Activated T-helper 1 cell treated with Interleukin-2 at 50 U/mL for 16 hours (primary cell): ENCODE measurements at regions not wholly inside any gene's neighbourhood (a gene's known extent, or its start where the extent isn't known, plus 50 kb on each side); places are given as distances from the start of the nearest gene placed in this dataset.
"Not testable (repeated sequence)": the region's sequence is repeated elsewhere in the genome, so short reads cannot be mapped to it uniquely, and the experiment has no call there.

Experiments
- DNase-seq: peaks from one replicate; pipeline ENCODE4 v3.0.0-alpha.2; 2020; ENCODE audit warnings: low read depth

- not testable (repeated sequence) for DNase-seq
These were observed 119.1 kb upstream of the CARD11 start for GRCh38 chr7:3162798-3163197.

- no peak for DNase-seq
These were observed 120.7 kb upstream of the CARD11 start for GRCh38 chr7:3164380-3164792.

GRCh38 chr7:3165681-3166580, 122.3 kb upstream of the CARD11 start:
- no peak for DNase-seq

GRCh38 chr7:3167551-3167950, 123.9 kb upstream of the CARD11 start:
- no peak for DNase-seq

GRCh38 chr7:3168370-3168769, 124.7 kb upstream of the CARD11 start:
- DNase-seq: no peak

- DNase-seq: no peak
These were observed 125.2 kb upstream of the CARD11 start for GRCh38 chr7:3168869-3169268.

GRCh38 chr7:3172768-3173280, 128.2 kb upstream of the SDK1 start:
- DNase-seq: no peak

GRCh38 chr7:3174515-3175284, 126.4 kb upstream of the SDK1 start:
- DNase-seq: no peak

- DNase-seq: no peak
These were observed 125.7 kb upstream of the SDK1 start for GRCh38 chr7:3175285-3175902.

- no peak for DNase-seq
These were observed 124.7 kb upstream of the SDK1 start for GRCh38 chr7:3176112-3177000.

GRCh38 chr7:3177271-3177670, 123.8 kb upstream of the SDK1 start:
- DNase-seq: no peak

- no peak for DNase-seq
These were observed 121.6 kb upstream of the SDK1 start for GRCh38 chr7:3179456-3179855.

- DNase-seq: no peak
These were observed 120.4 kb upstream of the SDK1 start for GRCh38 chr7:3180604-3181003.

- DNase-seq: not testable (repeated sequence)
These were observed 119.0 kb upstream of the SDK1 start for GRCh38 chr7:3182055-3182454.

- DNase-seq: no peak
These were observed 113.5 kb upstream of the SDK1 start for GRCh38 chr7:3187444-3188040.

GRCh38 chr7:3188946-3189345, 112.1 kb upstream of the SDK1 start:
- DNase-seq: no peak

- DNase-seq: no peak
These were observed 109.5 kb upstream of the SDK1 start for GRCh38 chr7:3191548-3191947.

- DNase-seq: no peak
These were observed 108.4 kb upstream of the SDK1 start for GRCh38 chr7:3192669-3193068.

- no peak for DNase-seq
These were observed 107.5 kb upstream of the SDK1 start for GRCh38 chr7:3193379-3194120.

GRCh38 chr7:3194501-3195141, 106.4 kb upstream of the SDK1 start:
- DNase-seq: no peak
